ENCODE measurements at regions not wholly inside any gene's neighbourhood (a gene's known extent, or its start where the extent isn't known, plus 50 kb on each side); places are given as distances from the start of the nearest gene placed in this dataset.
"Not testable (repeated sequence)": the region's sequence is repeated elsewhere in the genome, so short reads cannot be mapped to it uniquely, and the experiment has no call there.

GRCh38 chr6:60782698-60783464 is 1503.1 kb downstream of the KHDRBS2 start:
- DNase-seq (ENCODE audit: low read depth in 1 of 2, low spot score in 1 of 2); H3K4me2 ChIP-seq; H3K4me1 ChIP-seq; H3K9me3 ChIP-seq; FAIRE-seq; ATAC-seq; H3K4me3 ChIP-seq; CTCF ChIA-PET; H3K27ac ChIP-seq; POLR2A ChIA-PET: not testable (repeated sequence)
- WGBS (ENCODE audit: missing lambda C conversion rate): 8% methylated on average over 4 of the region's 4 CpGs

- H3K9me3 ChIP-seq; H3K4me2 ChIP-seq; H3K4me3 ChIP-seq; DNase-seq (ENCODE audit: low read depth in 1 of 2, low spot score in 1 of 2); H3K4me1 ChIP-seq; CTCF ChIA-PET; H3K27ac ChIP-seq; ATAC-seq; FAIRE-seq; POLR2A ChIA-PET: not testable (repeated sequence)
- WGBS (ENCODE audit: missing lambda C conversion rate): 2% methylated on average over 3 of the region's 3 CpGs
Observed at GRCh38 chr6:60779591-60779990, 1506.4 kb downstream of the KHDRBS2 start.

DNA sequence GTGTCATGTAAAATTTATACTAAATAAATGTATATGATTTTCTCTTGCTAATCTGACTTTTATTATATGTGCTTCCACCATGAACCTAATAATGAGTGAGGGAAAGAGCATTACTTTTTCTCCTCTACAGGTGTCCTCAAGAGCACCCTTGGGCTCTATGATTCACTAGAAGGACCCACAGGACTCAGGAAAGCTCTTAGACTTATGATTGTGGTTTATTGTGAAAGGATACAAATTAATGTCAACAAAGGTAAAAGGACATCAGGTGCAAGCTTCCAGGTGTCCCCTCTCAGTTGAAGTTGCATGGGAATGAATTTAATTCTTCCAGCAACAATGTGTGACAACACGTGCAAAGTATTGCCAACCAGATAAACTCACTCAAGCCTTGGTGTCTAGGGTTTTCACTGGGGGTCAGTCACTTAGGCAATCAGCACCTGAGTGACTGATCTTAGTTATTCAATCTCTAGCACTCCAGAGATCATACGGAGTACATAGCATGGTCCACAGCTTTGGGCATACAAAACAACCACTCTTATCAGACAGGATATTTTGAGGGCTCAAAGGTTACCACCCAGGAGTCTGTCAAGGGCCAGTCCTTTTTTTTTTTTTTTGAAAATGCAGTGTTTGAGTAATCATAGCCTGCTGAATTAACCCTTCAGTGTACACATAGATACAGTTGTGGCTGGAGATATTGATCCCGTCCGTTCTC is 1518.1 kb downstream of the KHDRBS2 start:
- H3K4me2 ChIP-seq; H3K9me3 ChIP-seq; H3K4me3 ChIP-seq; H3K27ac ChIP-seq; POLR2A ChIA-PET; H3K4me1 ChIP-seq; DNase-seq (ENCODE audit: low read depth in 1 of 2, low spot score in 1 of 2); FAIRE-seq; CTCF ChIA-PET; ATAC-seq: not testable (repeated sequence)
- 2% methylated on average over 4 of the region's 4 CpGs for WGBS (ENCODE audit: missing lambda C conversion rate)

DNA sequence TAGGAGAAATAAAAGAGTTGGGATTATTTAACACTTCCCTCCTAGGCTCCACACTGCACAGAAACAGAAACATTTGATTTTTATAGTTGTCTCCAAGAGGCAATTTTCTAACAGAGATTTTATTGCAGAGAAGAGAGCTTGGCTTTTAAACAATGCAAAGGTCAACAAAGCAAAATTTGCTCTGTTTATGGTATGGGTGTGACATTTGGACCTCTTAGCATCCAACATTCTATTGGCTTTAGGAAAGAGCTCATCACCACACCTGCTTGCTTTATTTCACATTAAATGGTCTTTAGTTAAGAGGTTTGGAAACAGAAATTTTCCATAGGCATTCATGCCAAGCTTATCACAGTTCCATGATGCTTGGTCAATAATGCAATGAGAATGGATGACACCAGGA is 1520.7 kb downstream of the KHDRBS2 start:
- H3K4me1 ChIP-seq; POLR2A ChIA-PET; DNase-seq (ENCODE audit: low read depth in 1 of 2, low spot score in 1 of 2); H3K4me3 ChIP-seq; H3K9me3 ChIP-seq; H3K4me2 ChIP-seq; ATAC-seq; FAIRE-seq; CTCF ChIA-PET; H3K27ac ChIP-seq: not testable (repeated sequence)

DNA sequence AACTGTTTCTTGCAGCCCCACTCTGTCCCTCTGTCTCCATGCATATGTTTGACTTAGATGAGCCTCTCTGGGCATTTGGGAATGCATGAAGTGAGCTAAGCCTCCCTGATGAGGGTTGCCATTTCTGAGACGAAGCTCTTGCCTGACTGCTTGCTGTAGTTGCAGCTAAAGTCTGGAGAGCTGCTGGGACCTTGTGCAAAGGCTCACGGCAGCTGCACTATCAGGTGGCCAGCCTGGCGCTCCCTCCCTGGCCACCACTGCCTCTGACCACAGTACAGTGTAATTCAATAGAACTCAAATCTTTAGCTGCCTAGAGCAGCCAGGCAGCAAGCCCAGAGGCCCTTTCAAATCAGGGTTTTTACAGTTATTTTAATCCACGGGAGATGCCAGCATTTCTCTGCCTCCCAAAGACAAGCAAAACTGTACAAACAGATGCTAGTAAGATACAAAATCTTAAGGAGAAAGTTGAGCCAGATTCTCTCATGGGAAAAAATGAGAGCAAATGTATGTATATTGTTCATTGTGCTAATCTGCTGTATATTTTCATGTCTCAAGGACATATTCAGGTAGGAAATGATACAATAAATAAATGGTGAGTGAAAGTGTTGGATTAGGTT is 1522.5 kb downstream of the KHDRBS2 start:
- FAIRE-seq; CTCF ChIA-PET; DNase-seq (ENCODE audit: low read depth in 1 of 2, low spot score in 1 of 2); H3K27ac ChIP-seq; H3K4me2 ChIP-seq; H3K4me3 ChIP-seq; H3K4me1 ChIP-seq; H3K9me3 ChIP-seq; ATAC-seq; POLR2A ChIA-PET: not testable (repeated sequence)
- WGBS (ENCODE audit: missing lambda C conversion rate): 0% methylated on average over 2 of the region's 4 CpGs

DNA sequence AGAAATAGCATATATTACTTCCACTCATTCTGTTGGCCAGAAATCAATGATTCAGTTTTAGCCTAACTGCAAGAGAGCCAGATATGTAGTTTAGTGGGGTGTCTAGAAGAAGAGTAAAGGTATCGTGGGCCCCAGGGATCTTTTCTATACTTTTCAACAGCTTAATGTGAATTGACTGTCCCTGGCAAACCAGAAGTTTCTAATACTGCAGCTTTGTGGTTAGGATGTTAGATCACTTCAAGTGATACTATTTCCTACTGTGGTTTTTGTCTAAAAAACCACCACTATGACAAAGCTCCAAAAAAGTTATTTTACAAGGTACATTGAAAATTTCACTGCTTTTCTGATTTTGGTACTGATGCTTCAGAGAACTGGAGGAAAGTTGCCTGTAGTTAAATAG is 1525.1 kb downstream of the KHDRBS2 start:
- WGBS (ENCODE audit: missing lambda C conversion rate): 0% methylated on average over 1 of the region's 1 CpG
- CTCF ChIA-PET; H3K4me1 ChIP-seq; DNase-seq (ENCODE audit: low read depth in 1 of 2, low spot score in 1 of 2); POLR2A ChIA-PET; H3K4me2 ChIP-seq; FAIRE-seq; ATAC-seq; H3K4me3 ChIP-seq; H3K27ac ChIP-seq; H3K9me3 ChIP-seq: not testable (repeated sequence)

DNA sequence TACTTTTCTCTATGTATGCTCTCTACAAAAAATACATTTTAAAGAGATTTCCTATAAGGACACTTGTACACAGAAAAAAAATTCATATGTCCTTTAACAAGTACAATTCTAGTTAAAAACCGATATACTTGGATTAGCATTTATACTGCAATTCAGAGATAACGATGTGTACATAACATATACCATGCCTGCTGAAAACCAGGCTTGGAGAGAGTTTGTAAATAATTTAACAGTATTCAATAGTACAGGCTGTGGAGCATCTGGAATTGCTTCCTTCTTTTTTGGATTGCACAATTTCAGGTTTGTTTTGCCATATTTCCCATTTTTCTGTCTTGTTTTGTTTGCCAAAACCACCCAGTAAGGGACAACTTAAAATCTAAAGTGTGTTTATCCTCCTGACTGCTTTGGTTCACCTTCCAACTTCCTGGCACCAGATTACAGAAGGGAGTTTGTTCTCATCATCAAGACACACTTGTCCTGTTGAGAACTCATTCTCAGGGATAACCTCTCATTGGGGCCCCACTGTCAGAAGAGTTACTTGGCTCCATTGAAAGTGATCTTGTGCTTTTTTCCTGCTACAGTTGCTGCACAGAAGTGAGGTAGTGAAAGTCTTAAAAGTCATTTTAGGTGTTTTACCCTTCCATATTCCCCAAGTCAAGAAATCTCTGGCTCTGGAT is 1526.7 kb downstream of the KHDRBS2 start:
- H3K9me3 ChIP-seq; H3K4me1 ChIP-seq; H3K27ac ChIP-seq; DNase-seq (ENCODE audit: low read depth in 1 of 2, low spot score in 1 of 2); FAIRE-seq; POLR2A ChIA-PET; CTCF ChIA-PET; ATAC-seq; H3K4me3 ChIP-seq; H3K4me2 ChIP-seq: not testable (repeated sequence)
- 4% methylated on average over 2 of the region's 2 CpGs for WGBS (ENCODE audit: missing lambda C conversion rate)

- H3K4me1 ChIP-seq; H3K4me2 ChIP-seq; H3K9me3 ChIP-seq; H3K4me3 ChIP-seq; CTCF ChIA-PET; ATAC-seq; H3K27ac ChIP-seq; DNase-seq (ENCODE audit: low read depth in 1 of 2, low spot score in 1 of 2); POLR2A ChIA-PET; FAIRE-seq: not testable (repeated sequence)
- 33% methylated on average over 9 of the region's 9 CpGs for WGBS (ENCODE audit: missing lambda C conversion rate)
Observed at GRCh38 chr6:60758725-60759124, 1527.3 kb downstream of the KHDRBS2 start.
